GM12878 (cell line): ENCODE measurements at regions not wholly inside any gene's neighbourhood (a gene's known extent, or its start where the extent isn't known, plus 50 kb on each side); places are given as distances from the start of the nearest gene placed in this dataset.

Experiments
- ATAC-seq: fragments of 200-7000 bp; cut with Tn5 transposase; 3 replicates; pipeline ENCODE4 v1.9.1; 2020; ENCODE audit warnings: mild to moderate bottlenecking, moderate library complexity
- BruUV-seq: library from RNA; stranded (reverse); fragments of 400-500 nt; replicated peaks from 2 replicates; lab custom pipeline; 2021; lab: Mats Ljungman, UMichigan
- CTCF ChIA-PET: fragments of 300-600 bp; sonication (Branson Sonifier 250); formaldehyde crosslinking; extraction: SDS; loops from one replicate; lab custom pipeline; 2021; ENCODE audit warnings: inconsistent platforms; lab: Yijun Ruan, JAX
- POLR2A ChIA-PET: fragments of 350-600 bp; formaldehyde crosslinking; extraction: SDS; loops from one replicate; lab custom pipeline; 2021; ENCODE audit warnings: inconsistent platforms; lab: Charles Lee
- RAD21 ChIA-PET: fragments of 300-600 bp; sonication (Branson Sonifier 250); formaldehyde crosslinking; loops from one replicate; lab custom pipeline; 2023; ENCODE audit warnings: antibody characterized with exemption; ENCODE audit not compliant: unreplicated experiment; lab: Charles Lee
- SMC1A ChIA-PET: fragments of 300-600 bp; sonication (Branson Sonifier 250); formaldehyde crosslinking; loops from one replicate; lab custom pipeline; 2023; ENCODE audit not compliant: unreplicated experiment, uncharacterized antibody; lab: Charles Lee
- DNase-seq: peaks from one replicate; pipeline ENCODE4 v3.0.0-alpha.2; 2011; ENCODE audit warnings: low read depth, low spot score
- FAIRE-seq: peaks from 3 replicates; lab custom pipeline; 2011; peaks lifted over from hg19 to GRCh38; lab: Jason Lieb, UNC
- H2AFZ ChIP-seq: 2 replicates; pipeline ENCODE4 v1.6.0; 2011; ENCODE audit warnings: low read depth, low read length, control low read depth; ENCODE audit not compliant: control insufficient read depth
- H3K27ac ChIP-seq: 2 replicates; pipeline ENCODE4 v1.5.1; 2011; ENCODE audit warnings: control low read depth; ENCODE audit not compliant: control insufficient read depth, insufficient read depth
- H3K27me3 ChIP-seq, 2 experiments: replicated peaks in 1 of 2; 2 replicates each; pipeline versions ENCODE4 v1.6.0 to v1.6.1; 2011; ENCODE audit warnings: low read length in 1 of 2; ENCODE audit not compliant: control insufficient read depth in 2 of 2, insufficient read depth in 2 of 2
- H3K36me3 ChIP-seq, 2 experiments: 2 replicates each; pipeline ENCODE4 v1.5.1; 2011; ENCODE audit warnings: low read length in 1 of 2; ENCODE audit not compliant: control insufficient read depth in 2 of 2, insufficient read depth in 2 of 2
- H3K4me1 ChIP-seq: 2 replicates; pipeline ENCODE4 v1.6.1; 2011; ENCODE audit warnings: mild to moderate bottlenecking, low read length, moderate library complexity, mixed read lengths; ENCODE audit not compliant: control insufficient read depth, insufficient read depth
- H3K4me2 ChIP-seq: 2 replicates; pipeline ENCODE4 v1.6.0; 2011; ENCODE audit warnings: control low read depth; ENCODE audit not compliant: control insufficient read depth, insufficient read depth
- H3K4me3 ChIP-seq: fragments of 200-600 bp; sonication (generic); 2 replicates; pipeline ENCODE4 v1.5.1; 2016
- H3K79me2 ChIP-seq: 2 replicates; pipeline ENCODE4 v1.6.0; 2011; ENCODE audit warnings: low read length; ENCODE audit not compliant: control insufficient read depth, insufficient read depth
- H3K9ac ChIP-seq: 2 replicates; pipeline ENCODE4 v1.8.0; 2011; ENCODE audit warnings: low read length, control low read depth, mixed read lengths; ENCODE audit not compliant: control insufficient read depth, insufficient read depth
- H3K9me3 ChIP-seq: replicated peaks from 3 replicates; pipeline ENCODE4 v1.5.1; 2011; ENCODE audit warnings: mild to moderate bottlenecking, low read length; ENCODE audit not compliant: control insufficient read depth, insufficient read depth
- H4K20me1 ChIP-seq: 2 replicates; pipeline ENCODE4 v1.6.0; 2011; ENCODE audit not compliant: control insufficient read depth, insufficient read depth
- CEBPZ ChIP-seq: fragments of 150-350 bp; IDR thresholded peaks from 2 replicates; pipeline ENCODE4 v1.6.1; 2016; ENCODE audit warnings: low read depth, low read length
- E2F8 ChIP-seq: fragments of 450-650 bp; IDR thresholded peaks from 2 replicates; pipeline ENCODE4 v1.6.1; 2018; ENCODE audit warnings: mild to moderate bottlenecking, low read depth, moderate library complexity; ENCODE audit not compliant: partially characterized antibody
- IKZF1 ChIP-seq: fragments of 450-650 bp; conservative IDR thresholded peaks from 2 replicates; pipeline ENCODE4 v1.6.1; 2017; ENCODE audit warnings: antibody characterized with exemption, mild to moderate bottlenecking
- NR2C1 ChIP-seq: fragments of 450-650 bp; IDR thresholded peaks from 2 replicates; pipeline ENCODE4 v1.6.1; 2017; ENCODE audit warnings: antibody characterized with exemption, mild to moderate bottlenecking, moderate library complexity
- POLR2A ChIP-seq: IDR thresholded peaks from 2 replicates; pipeline ENCODE4 v1.6.1; 2011; ENCODE audit warnings: low read depth, mild to moderate bottlenecking, low read length
- POLR2AphosphoS2 ChIP-seq: IDR thresholded peaks from 2 replicates; pipeline ENCODE4 v1.6.1; 2011; ENCODE audit warnings: low read depth, mild to moderate bottlenecking, low read length, improper control_type of control experiment, moderate library complexity
- RELA ChIP-seq: fragments of 450-650 bp; IDR thresholded peaks from 2 replicates; pipeline ENCODE4 v1.8.0; 2014; ENCODE audit warnings: borderline replicate concordance; ENCODE audit not compliant: partially characterized antibody
- SREBF1 ChIP-seq: IDR thresholded peaks from 2 replicates; pipeline ENCODE4 v1.6.1; 2012; ENCODE audit warnings: mild to moderate bottlenecking, low read length
- WGBS: methylation state at CpG from one replicate; pipeline ENCODE4 v1.1.6; 2016; ENCODE audit warnings: low lambda C conversion rate; ENCODE audit not compliant: insufficient replicate concordance, insufficient coverage; ENCODE audit errors: missing lambda C conversion rate; 5-methylcytosine and 5-hydroxymethylcytosine counted together
- in situ Hi-C: fragments of 300-500 bp; cut with MboI; formaldehyde crosslinking; loops from 9 replicates; pipeline ENCODE4 v1.14.3; 2018; ENCODE audit warnings: mixed read lengths
- intact Hi-C: fragments of 100-400 bp; cut with micrococcal nuclease; formaldehyde crosslinking; loops from one replicate; pipeline ENCODE4 v1.14.2; 2022; ENCODE audit not compliant: unreplicated experiment

- no peak for FAIRE-seq
- intact Hi-C loops (no loop called here), in situ Hi-C loops (no loop called here)
- H4K20me1 ChIP-seq = no peaks in the 10 kb centered on the region
- POLR2A ChIA-PET = no interaction called here
- no peak for TF ChIP-seq POLR2A
- no peak for TF ChIP-seq POLR2AphosphoS2
- no peak for TF ChIP-seq RELA
- TF ChIP-seq E2F8 = no peak
- TF ChIP-seq SREBF1 = no peak
- TF ChIP-seq CEBPZ = no peak
- TF ChIP-seq NR2C1 = no peak
- no peak for TF ChIP-seq IKZF1
- 38% methylated on average over 15 of the region's 16 CpGs for WGBS
- H2AFZ ChIP-seq = no peak overlapping the region
- H3K27ac ChIP-seq = no peak overlapping the region
- peaks cover 0 to 1% of the 10 kb centered on the region in 2 experiments; a peak in 2 of 4 replicates for H3K27me3 ChIP-seq
- H3K4me1 ChIP-seq = no peaks in the 10 kb centered on the region
- SMC1A ChIA-PET = no interaction called here
- CTCF ChIA-PET = interaction anchor here (1.2 kb wide), 1 partner anchor 187 kb away, joined by 3 read pairs; no protein-coding TSS in a partner anchor
- BruUV-seq = no TSS peak
- no peak for DNase-seq
- no peaks in the 10 kb centered on the region for H3K9me3 ChIP-seq
- RAD21 ChIA-PET = no interaction called here
- H3K9ac ChIP-seq = no peak overlapping the region
- H3K4me2 ChIP-seq = no peak overlapping the region
- no peak for ATAC-seq
- no peaks in the 10 kb centered on the region for H3K79me2 ChIP-seq
- no peaks in the 10 kb centered on the region for H3K36me3 ChIP-seq
- no peak overlapping the region for H3K4me3 ChIP-seq
Observed at GRCh38 chrX:39654183-39654925, 443.4 kb downstream of the BCOR start.
